Gastrocnemius medialis (tissue), 4 donors: ENCODE measurements at regions not wholly inside any gene's neighbourhood (a gene's known extent, or its start where the extent isn't known, plus 50 kb on each side); places are given as distances from the start of the nearest gene placed in this dataset.
"Not testable (repeated sequence)": the region's sequence is repeated elsewhere in the genome, so short reads cannot be mapped to it uniquely, and the experiment has no call there.

Source experiments
- ATAC-seq, 2 donors: fragments of 150-250 bp; one replicate each; pipeline ENCODE4 v1.9.1; 2016
- DNase-seq, 2 donors: peaks; one replicate each; pipeline ENCODE4 v3.0.0-alpha.2; 2019
- H3K27ac ChIP-seq, 4 donors: fragments of 200-600 bp; sonication (generic); 1 replicate in 1 of 4; 2 replicates in 3 of 4; pipeline ENCODE4 v1.5.1; 2016 to 2018; ENCODE audit warnings: mild to moderate bottlenecking in 2 of 4, moderate library complexity in 1 of 4
- H3K27me3 ChIP-seq, 3 donors: fragments of 200-600 bp; sonication (generic) in 2 of 3; 1 replicate in 1 of 3; 2 replicates in 2 of 3; pipeline versions ENCODE4 v1.5.1 to v1.6.0; 2016 to 2019; ENCODE audit warnings: mild to moderate bottlenecking in 1 of 3, moderate library complexity in 1 of 3
- H3K36me3 ChIP-seq, 2 donors: fragments of 200-600 bp; sonication (generic) in 1 of 2; one replicate each; pipeline ENCODE4 v1.5.1; 2017 to 2018
- H3K4me1 ChIP-seq, 2 donors: fragments of 200-600 bp; sonication (generic) in 1 of 2; one replicate each; pipeline ENCODE4 v1.5.1; 2016 to 2017; ENCODE audit warnings: mild to moderate bottlenecking in 2 of 2
- H3K4me3 ChIP-seq, 4 donors: fragments of 200-600 bp; sonication (generic) in 3 of 4; 1 replicate in 1 of 4; 2 replicates in 3 of 4; pipeline ENCODE4 v1.5.1; 2016 to 2019; ENCODE audit warnings: mild to moderate bottlenecking in 2 of 4
- H3K9me3 ChIP-seq, 3 donors: fragments of 200-600 bp; sonication (generic) in 2 of 3; 1 replicate in 1 of 3; 2 replicates in 2 of 3; pipeline ENCODE4 v1.5.1; 2016 to 2019
- POLR2A ChIP-seq, 2 donors: fragments of 450-650 bp; IDR thresholded peaks; one replicate each; pipeline ENCODE4 v1.6.1; 2017; ENCODE audit warnings: antibody characterized with exemption in 2 of 2, mild to moderate bottlenecking in 2 of 2, moderate library complexity in 2 of 2
- in situ Hi-C, 4 donors: fragments of 200-750 bp; cut with MboI; loops; one replicate each; pipeline versions ENCODE4 v1.15.0 to v1.8.0; 2017; ENCODE audit warnings: low sequenced_read_pairs in 4 of 4
- intact Hi-C: fragments of 100-400 bp; cut with DNase I; formaldehyde crosslinking; loops from one replicate; pipeline ENCODE4 v1.15.1; 2023; ENCODE audit warnings: low total_unique reads
- TF ChIP-seq, protein P1 (sequence below), 5 experiments: fragments of 450-650 bp in 3 of 5; fragments of 200-600 bp in 2 of 5; sonication (generic) in 2 of 5; IDR thresholded peaks in 4 of 5; conservative IDR thresholded peaks in 1 of 5; 1 replicate in 4 of 5; 2 replicates in 1 of 5; pipeline ENCODE4 v1.5.1; 2016 to 2019; ENCODE audit warnings: antibody characterized with exemption in 5 of 5, mild to moderate bottlenecking in 3 of 5, moderate library complexity in 3 of 5

DNA sequence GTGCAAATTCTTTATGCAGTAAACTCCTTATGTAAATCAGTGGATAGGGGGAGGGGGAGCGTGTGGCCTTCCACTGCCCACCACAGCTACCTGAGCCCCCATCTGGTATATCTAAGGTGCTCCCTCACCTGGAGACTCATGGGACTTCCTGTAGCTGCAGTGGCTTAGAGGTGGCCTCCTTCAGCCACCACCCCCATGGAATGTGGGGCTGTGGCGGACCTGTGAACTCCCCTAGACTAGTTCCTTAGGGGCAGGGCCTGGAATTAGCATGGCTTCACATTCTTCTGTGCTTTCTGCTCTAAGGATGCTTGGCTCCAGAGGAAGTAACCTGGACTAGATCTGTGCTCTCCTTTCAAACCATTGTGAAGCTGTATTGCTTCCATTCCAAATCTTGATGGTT, 550.5 kb upstream of the COBL start:
- intact Hi-C loops: no loop called here
- TF ChIP-seq, protein P1, sequence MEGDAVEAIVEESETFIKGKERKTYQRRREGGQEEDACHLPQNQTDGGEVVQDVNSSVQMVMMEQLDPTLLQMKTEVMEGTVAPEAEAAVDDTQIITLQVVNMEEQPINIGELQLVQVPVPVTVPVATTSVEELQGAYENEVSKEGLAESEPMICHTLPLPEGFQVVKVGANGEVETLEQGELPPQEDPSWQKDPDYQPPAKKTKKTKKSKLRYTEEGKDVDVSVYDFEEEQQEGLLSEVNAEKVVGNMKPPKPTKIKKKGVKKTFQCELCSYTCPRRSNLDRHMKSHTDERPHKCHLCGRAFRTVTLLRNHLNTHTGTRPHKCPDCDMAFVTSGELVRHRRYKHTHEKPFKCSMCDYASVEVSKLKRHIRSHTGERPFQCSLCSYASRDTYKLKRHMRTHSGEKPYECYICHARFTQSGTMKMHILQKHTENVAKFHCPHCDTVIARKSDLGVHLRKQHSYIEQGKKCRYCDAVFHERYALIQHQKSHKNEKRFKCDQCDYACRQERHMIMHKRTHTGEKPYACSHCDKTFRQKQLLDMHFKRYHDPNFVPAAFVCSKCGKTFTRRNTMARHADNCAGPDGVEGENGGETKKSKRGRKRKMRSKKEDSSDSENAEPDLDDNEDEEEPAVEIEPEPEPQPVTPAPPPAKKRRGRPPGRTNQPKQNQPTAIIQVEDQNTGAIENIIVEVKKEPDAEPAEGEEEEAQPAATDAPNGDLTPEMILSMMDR (IDR thresholded peaks at IDR 0.05 in 4 of 5, conservative IDR thresholded peaks at IDR 0.05 in 1 of 5): no peak
- TF ChIP-seq POLR2A (IDR thresholded peaks at IDR 0.05): no peak
- no peaks in the 10 kb centered on the region for H3K36me3 ChIP-seq

GRCh38 chr7:51860305-51860704, 543.7 kb upstream of the COBL start:
- Histone ChIP-seq H3K27me3 (no peaks in the 10 kb centered on the region), H3K36me3 (no peaks in the 10 kb centered on the region), H3K27ac (no peak overlapping the region), H3K9me3 (no peaks in the 10 kb centered on the region), H3K4me3 (no peak overlapping the region), H3K4me1 (no peaks in the 10 kb centered on the region)
- TF ChIP-seq POLR2A (IDR thresholded peaks at IDR 0.05): no peak
- TF ChIP-seq, protein P1 (IDR thresholded peaks at IDR 0.05 in 4 of 5, conservative IDR thresholded peaks at IDR 0.05 in 1 of 5): no peak
- in situ Hi-C loops (no loop called here), intact Hi-C loops (no loop called here)
- ATAC-seq: no peak
- no peak for DNase-seq

More for the DNA sequence above, 550.5 kb upstream of the COBL start:
- in situ Hi-C loops: no loop called here
- Histone ChIP-seq H3K4me3 (no peak overlapping the region), H3K9me3 (no peaks in the 10 kb centered on the region), H3K27ac (no peak overlapping the region), H3K4me1 (no peaks in the 10 kb centered on the region), H3K27me3 (no peaks in the 10 kb centered on the region)
- DNase-seq: no peak
- no peak for ATAC-seq

GRCh38 chr7:51850126-51850525, 533.5 kb upstream of the COBL start:
- no peaks in the 10 kb centered on the region for H3K36me3 ChIP-seq
- no peak for TF ChIP-seq POLR2A (IDR thresholded peaks at IDR 0.05)
- TF ChIP-seq, protein P1 (IDR thresholded peaks at IDR 0.05 in 4 of 5, conservative IDR thresholded peaks at IDR 0.05 in 1 of 5): no peak
- ATAC-seq: no peak
- no peaks in the 10 kb centered on the region for H3K9me3 ChIP-seq
- H3K27me3 ChIP-seq: no peaks in the 10 kb centered on the region
- no peak overlapping the region for H3K4me3 ChIP-seq
- H3K4me1 ChIP-seq: no peaks in the 10 kb centered on the region
- in situ Hi-C loops (no loop called here), intact Hi-C loops (no loop called here)
- H3K27ac ChIP-seq: no peak overlapping the region
- no peak for DNase-seq

- TF ChIP-seq POLR2A (IDR thresholded peaks at IDR 0.05): no peak
- ATAC-seq (no peak), DNase-seq (no peak)
These were observed 531.0 kb upstream of the COBL start for GRCh38 chr7:51847461-51848134.

GRCh38 chr7:51839130-51839529, 522.5 kb upstream of the COBL start:
- in situ Hi-C loops, H3K36me3 ChIP-seq: not testable (repeated sequence)

More at GRCh38 chr7:51847461-51848134, 531.0 kb upstream of the COBL start:
- in situ Hi-C loops: no loop called here
- Histone ChIP-seq H3K9me3 (no peaks in the 10 kb centered on the region), H3K36me3 (no peaks in the 10 kb centered on the region), H3K4me3 (no peak overlapping the region), H3K27me3 (no peaks in the 10 kb centered on the region), H3K4me1 (no peaks in the 10 kb centered on the region), H3K27ac (no peak overlapping the region)
- intact Hi-C loops: no loop called here

DNA sequence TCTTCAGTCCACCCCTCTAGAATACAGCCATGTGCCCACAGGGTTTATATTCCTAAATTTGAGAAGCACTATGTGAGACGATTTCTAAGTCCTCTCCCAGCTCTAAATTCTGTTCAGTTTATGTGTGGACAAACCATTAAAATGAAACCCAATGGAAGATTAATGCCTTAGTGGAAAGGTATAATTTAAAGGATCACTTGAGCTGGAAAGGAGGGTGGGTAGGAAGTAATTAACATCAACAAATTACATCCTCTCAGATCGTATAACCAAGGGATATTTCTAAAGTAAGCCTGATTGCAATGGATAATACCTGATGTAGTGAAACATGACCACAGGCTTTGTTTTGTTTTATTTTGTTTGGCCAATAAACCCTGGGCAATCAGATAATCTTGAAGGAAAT, 511.0 kb upstream of the COBL start:
- Histone ChIP-seq H3K27me3 (no peaks in the 10 kb centered on the region), H3K36me3 (no peaks in the 10 kb centered on the region), H3K9me3 (no peaks in the 10 kb centered on the region), H3K4me3 (no peak overlapping the region), H3K27ac (no peak overlapping the region), H3K4me1 (no peaks in the 10 kb centered on the region)
- in situ Hi-C loops: no loop called here
- DNase-seq: no peak
- intact Hi-C loops: no loop called here
- no peak for TF ChIP-seq POLR2A (IDR thresholded peaks at IDR 0.05)
- TF ChIP-seq, protein P1 (IDR thresholded peaks at IDR 0.05 in 4 of 5, conservative IDR thresholded peaks at IDR 0.05 in 1 of 5): no peak
- ATAC-seq: no peak

More at GRCh38 chr7:51839130-51839529, 522.5 kb upstream of the COBL start:
- intact Hi-C loops, H3K27ac ChIP-seq, ATAC-seq, DNase-seq, H3K27me3 ChIP-seq, H3K4me3 ChIP-seq, H3K4me1 ChIP-seq, H3K9me3 ChIP-seq: not testable (repeated sequence)
